ENCODE measurements at regions not wholly inside any gene's neighbourhood (a gene's known extent, or its start where the extent isn't known, plus 50 kb on each side); places are given as distances from the start of the nearest gene placed in this dataset.

DNA sequence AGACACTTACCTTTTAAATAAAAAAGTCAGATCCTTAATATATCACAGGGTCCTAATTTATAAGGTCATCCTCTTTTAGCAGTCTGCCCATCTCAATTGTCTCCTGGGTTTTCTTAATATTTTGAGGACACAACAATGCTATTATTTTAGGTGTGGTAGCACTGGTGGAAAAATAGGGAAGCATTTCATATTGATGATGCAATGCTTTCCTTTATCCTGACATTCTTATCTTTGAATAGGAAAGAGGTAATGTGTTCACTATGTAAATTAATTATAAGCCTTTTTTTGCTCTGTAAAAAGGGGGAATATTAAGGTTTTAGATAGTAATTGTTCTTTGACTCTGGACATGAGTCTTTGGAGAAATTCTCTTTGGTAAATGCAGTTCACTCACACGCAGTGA, 164.7 kb downstream of the YTHDC2 start:
- TF ChIP-seq, protein P1, sequence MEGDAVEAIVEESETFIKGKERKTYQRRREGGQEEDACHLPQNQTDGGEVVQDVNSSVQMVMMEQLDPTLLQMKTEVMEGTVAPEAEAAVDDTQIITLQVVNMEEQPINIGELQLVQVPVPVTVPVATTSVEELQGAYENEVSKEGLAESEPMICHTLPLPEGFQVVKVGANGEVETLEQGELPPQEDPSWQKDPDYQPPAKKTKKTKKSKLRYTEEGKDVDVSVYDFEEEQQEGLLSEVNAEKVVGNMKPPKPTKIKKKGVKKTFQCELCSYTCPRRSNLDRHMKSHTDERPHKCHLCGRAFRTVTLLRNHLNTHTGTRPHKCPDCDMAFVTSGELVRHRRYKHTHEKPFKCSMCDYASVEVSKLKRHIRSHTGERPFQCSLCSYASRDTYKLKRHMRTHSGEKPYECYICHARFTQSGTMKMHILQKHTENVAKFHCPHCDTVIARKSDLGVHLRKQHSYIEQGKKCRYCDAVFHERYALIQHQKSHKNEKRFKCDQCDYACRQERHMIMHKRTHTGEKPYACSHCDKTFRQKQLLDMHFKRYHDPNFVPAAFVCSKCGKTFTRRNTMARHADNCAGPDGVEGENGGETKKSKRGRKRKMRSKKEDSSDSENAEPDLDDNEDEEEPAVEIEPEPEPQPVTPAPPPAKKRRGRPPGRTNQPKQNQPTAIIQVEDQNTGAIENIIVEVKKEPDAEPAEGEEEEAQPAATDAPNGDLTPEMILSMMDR (IDR thresholded peaks at IDR 0.05 in 4 of 5, conservative IDR thresholded peaks at IDR 0.05 in 1 of 5): no peak
- no peak for TF ChIP-seq POLR2A (IDR thresholded peaks at IDR 0.05)
